Epithelial cell of prostate (primary cell): ENCODE measurements at regions not wholly inside any gene's neighbourhood (a gene's known extent, or its start where the extent isn't known, plus 50 kb on each side); places are given as distances from the start of the nearest gene placed in this dataset.
"Not testable (repeated sequence)": the region's sequence is repeated elsewhere in the genome, so short reads cannot be mapped to it uniquely, and the experiment has no call there.

Source experiments
- DNase-seq: peaks from one replicate; pipeline ENCODE4 v3.0.0-alpha.2; 2011; ENCODE audit warnings: low read depth, low spot score
- H3K27ac ChIP-seq: fragments of 450-650 bp; 2 replicates; pipeline ENCODE4 v1.5.1; 2017; ENCODE audit warnings: mild to moderate bottlenecking

DNA sequence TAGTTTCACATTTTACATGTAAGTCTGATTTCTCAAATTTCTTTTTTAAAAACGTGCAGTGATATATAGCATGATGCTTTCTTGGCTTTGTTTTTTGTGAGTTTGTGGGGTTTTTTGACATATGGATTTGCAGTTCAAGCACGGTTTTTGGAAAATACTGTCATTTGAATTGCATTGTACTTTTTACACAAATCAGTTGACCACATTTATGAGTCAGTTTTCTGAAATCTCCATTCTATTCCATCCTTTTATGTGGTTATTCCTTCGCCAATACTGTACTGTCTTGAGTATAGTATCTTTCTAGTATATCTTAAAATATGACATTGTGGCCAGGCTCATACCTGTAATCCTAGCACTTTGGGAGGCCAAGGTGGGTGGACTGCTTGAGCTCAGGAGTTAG, 890.0 kb upstream of the CITED2 start:
- DNase-seq, result no peak
- no peak overlapping the region for H3K27ac ChIP-seq

DNA sequence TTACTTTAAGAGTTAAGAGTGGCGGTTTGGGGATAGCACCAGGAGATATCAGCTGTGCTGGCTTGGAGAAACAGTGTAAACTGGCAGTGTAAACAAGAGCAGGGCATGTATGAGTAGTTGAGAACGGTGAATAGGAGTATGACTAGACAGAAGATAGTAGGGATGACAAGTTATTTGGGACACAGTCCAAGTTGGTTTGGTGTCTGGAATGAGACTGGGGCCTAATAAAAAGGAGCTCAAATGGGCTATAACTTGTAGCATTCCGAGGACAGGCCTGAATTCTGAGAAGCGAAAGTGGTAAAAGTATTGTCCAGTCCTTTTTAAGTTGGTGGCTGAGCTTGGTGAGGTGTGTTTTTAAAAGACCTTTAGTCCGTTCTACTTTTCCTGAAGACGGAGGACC, 883.9 kb upstream of the CITED2 start:
- DNase-seq, result peak; percentile 20

DNA sequence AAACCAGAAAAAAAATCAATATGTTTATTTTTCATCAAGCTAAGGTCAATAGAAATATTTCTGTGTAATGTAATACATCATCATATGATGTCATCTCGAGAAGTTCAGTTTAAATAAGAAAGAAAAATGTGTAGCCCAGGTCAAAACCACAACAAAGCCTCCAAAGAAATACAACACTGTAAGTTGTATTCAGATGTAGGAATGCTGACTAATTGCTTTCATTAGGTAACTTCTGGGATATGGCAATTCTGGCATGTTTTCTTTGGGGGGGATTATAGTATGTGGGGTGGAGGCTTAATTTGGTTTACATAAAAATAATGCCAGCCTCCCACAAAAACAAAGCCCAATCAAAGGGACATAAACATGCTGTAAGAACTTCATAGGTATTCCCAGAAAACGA, 881.8 kb upstream of the CITED2 start:
- H3K27ac ChIP-seq, result no peak overlapping the region
- no peak for DNase-seq

More for the DNA sequence above, 883.9 kb upstream of the CITED2 start:
- H3K27ac ChIP-seq, result not testable (repeated sequence)

DNA sequence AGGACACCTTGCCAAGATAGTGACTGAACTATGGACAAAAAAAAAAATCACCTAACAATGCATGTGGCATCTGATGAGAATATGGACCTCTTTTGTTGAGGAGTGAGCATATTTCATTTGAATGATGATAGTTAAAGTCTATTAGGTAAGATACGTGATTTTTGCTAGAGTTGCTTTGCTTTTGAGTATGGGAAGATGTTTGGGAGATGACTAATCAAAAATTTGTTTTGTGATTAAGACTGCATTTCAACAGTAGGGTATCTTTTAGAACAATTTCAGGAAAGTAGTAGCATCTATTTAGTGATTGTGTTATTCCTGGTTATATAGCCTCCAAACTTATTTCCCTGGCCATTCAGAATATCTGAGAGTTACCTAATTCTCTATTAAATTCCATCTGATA, 878.6 kb upstream of the CITED2 start:
- no peak for DNase-seq
- H3K27ac ChIP-seq, result no peak overlapping the region

DNA sequence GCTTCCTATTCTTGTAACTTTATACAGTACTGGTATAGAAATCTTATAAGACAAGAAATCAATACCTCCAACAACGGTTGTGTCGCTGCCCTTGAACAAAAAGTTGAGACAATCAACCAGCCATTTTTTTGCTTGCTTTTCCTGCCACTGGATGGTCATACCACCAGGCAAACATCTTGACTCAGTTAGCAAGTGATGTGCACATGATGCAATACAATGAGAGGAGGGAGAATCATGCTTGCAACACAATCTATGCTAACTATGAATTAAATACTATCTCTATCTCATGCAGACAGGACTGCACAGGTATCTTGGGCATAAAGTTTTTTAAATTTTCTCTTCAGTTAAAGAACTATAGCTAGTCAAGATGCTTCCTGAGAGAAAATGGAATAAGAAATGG, 877.7 kb upstream of the CITED2 start:
- no peak for DNase-seq
- H3K27ac ChIP-seq, result no peak overlapping the region

DNA sequence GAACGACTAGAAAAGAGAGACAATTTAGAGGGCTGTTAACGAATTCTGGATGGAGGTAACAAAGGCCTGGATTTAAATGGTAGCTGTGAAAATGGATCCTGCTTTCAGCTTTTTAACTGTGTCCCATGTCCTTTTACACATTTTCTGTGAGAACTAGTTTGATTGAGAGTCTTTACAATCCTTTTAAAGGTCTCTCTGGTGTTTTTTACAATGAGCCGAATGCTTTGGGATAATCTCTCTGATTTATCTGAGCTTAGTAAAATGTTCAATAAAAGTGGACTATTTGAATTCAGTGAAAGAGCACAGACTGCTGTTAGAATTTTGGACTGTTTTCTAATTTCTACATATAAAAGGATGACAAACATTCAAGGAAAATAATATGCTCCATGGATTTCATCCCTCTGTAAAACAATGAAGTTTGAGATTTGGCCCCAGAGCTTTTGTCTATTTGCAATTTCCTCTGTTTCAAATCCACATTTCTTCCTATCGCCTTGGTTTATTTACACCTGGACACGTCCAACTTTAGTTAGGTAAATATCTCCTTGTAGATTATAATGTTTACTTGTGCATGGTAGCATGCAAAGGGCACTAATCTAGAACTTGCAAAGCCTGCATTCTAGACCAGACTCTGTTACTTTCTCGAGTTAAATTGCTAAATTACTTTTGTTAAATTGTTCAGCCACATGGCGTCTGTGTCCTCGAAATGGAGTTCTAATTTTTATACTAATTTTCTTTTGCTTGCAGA, 871.0 kb upstream of the CITED2 start:
- no peak overlapping the region for H3K27ac ChIP-seq
- DNase-seq, result no peak

DNA sequence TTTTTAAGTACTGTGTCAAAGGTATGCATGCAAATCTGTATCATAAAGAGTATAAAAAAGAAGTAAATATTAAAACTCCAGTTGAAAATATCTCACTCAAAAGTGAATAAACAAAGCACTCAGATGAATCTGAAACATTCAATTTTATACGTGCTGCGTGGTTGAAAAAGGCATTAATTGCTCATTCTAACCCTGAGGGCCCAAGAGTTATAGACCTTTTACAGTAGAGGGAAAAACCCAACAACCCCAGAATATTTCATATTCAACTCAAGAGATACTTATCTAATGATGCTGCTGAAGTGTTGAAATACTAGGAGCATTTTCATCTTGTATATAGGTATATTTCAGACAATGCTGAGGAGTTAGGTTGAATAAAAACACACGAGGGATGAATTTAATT, 862.8 kb upstream of the CITED2 start:
- no peak for DNase-seq
- no peak overlapping the region for H3K27ac ChIP-seq

DNA sequence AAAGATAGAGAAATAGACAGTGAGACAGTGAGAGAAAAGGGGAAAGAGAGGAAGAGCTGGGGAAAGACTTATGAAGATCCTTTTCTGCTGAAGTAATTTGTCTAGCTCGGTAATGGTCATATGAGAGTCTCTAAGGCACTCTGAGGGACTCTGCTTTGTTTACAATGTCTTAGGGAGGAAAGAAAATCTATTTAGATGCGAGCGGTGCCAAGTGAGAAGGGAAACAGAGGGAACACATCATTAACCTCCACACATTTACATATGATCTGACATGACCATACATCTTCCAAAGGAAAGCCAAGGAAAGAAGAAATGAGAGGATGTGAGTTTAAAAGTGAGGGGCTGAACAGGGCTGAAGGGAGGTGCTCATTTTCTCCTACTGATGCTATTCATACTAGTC, 862.3 kb upstream of the CITED2 start:
- no peak for DNase-seq
- no peak overlapping the region for H3K27ac ChIP-seq

DNA sequence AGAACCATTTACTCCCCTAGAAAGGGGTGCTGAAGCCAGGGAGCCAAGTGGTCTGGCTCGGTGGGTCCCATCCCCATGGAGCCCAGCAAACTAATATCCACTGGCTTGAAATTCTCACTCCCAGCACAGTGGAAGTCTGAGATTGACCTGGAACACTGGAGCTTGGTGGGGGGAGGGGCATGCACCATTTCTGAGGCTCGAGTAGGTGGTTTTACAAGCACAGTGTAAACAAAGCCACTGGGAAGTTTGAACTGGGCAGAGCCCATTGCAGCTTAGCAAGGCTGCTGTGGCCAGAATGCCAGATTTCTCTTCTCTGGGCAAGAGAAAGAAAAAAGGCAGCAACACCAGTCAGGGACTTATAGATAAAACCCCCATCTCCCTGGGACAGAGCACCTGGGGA, 855.8 kb upstream of the CITED2 start:
- no peak overlapping the region for H3K27ac ChIP-seq
- no peak for DNase-seq

DNA sequence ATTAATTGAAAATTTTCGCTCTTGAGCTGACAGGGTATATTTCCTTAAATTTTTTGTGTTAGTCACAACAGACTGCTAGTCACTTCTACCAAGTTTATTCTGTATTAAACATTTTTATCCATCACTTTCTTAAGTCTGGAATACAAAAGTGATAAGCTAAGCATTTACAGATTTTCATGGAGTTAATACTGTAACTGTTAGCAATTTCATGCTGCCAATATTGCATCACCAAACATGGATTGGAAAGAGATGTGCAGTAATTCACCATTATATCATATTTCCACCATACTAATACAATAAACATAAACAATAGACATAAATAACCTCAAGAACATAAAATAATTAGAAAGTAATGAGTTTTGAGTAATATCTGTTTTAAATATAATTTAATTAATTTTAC, 854.0 kb upstream of the CITED2 start:
- DNase-seq, result no peak
- H3K27ac ChIP-seq, result no peak overlapping the region

DNA sequence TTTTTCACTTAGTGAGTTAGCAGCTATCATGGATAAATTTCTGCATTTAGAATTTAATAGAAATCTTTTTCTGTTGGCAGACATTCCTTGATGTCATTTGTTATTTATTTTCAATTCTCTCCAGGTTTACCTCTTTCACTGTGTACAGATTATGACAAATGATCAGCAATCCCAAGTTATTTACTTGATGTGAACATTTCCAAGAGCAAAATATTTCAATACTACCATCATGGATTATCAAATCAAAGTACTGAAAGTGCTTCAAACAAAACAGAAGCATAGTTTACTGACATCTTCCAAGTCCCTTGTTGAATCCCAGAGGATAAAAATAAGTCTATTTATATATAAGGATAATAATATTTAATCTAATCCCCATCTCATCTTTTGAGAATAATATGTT, 852.2 kb upstream of the CITED2 start:
- H3K27ac ChIP-seq, result no peak overlapping the region

DNA sequence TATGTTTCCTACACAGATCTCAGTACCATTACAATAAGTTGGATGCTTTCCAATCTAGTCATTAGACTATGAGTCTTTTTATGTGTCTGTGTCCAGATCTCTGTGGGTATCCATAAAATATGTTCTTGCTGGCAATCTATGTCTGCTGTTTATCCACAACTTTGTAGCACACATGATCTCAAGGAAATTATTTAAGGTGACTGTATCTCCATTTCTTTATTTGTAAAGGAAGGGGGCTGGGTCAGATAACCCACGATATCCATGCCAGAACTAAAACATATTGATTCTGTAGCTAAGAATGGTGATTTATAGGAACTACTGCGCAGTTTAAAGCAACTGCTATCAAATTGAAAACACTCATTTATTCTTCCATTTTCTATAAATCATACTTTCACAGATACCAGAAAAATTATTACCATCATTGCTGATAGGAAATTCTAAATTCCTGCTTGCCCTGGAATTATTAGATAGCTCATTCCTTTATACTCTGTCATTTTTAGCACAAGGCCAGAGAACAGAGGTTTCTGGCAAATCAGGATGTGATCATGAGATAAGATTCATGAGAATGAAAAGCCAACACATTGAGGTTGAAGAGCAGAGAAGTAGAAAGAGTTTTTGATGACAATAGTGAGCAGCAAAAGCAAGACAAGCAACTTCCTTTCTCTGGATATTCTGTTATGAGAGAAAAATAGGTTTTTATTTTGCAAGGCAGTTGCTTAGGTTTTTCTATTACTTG, 851.4 kb upstream of the CITED2 start:
- DNase-seq, result peak; percentile 8
- no peak overlapping the region for H3K27ac ChIP-seq

More for the DNA sequence above, 852.2 kb upstream of the CITED2 start:
- no peak for DNase-seq

DNA sequence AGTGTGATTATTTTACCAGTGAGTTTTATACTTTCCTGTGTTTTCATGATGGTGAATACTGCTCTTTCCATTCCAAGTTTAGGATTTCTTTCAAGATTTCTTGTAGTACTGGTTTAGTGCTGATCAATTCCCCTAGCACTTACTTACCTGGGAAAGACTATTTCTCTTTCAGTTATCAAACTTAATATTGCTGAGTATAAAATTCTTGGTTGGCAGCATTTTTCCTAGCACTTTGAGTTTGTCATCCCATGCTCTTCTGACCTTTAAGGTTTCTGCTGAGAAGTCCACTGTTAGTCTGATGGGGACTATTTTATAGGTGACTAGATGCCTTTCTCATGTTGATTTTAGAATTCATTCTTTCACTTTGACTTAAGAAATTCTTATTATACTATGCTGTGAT, 842.8 kb upstream of the CITED2 start:
- no peak overlapping the region for H3K27ac ChIP-seq
- DNase-seq, result no peak

DNA sequence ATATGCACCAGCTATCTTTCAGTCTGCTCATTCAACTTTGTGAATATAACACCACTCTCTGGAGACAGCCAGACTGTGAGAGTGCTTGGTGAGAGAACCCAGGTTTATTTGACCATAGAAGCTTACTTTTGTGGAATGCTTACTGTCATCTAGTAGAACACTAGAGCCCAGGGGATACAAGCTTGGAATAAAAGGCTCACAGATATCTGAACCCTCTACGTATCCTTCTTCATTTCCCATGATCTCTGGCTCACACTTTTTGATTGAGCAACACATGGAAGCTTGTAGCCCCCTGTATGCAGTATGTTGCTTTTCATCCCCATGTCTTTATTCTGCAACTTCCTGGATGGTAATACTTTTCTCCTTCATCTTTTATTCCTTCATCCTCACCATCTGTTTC, 835.3 kb upstream of the CITED2 start:
- no peak for DNase-seq
- no peak overlapping the region for H3K27ac ChIP-seq

DNA sequence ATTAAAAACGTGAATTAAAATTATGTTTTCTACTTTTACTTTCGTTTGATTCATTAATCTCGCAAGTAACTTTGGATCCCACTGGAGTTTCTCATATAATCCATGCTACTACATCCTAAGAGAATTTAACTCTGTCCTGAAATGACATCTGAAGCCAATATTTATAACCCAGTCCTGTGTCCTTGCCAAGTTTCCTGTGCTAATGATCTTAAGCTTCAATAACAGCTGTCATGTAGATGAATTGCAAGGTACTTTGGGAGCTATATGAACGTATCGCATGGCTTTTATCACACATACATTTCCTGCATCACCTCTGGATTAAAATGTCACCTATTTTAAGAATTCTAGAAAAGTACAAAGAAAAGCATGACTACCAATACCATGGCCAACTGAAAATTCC, 833.8 kb upstream of the CITED2 start:
- DNase-seq, result no peak
- H3K27ac ChIP-seq, result no peak overlapping the region

DNA sequence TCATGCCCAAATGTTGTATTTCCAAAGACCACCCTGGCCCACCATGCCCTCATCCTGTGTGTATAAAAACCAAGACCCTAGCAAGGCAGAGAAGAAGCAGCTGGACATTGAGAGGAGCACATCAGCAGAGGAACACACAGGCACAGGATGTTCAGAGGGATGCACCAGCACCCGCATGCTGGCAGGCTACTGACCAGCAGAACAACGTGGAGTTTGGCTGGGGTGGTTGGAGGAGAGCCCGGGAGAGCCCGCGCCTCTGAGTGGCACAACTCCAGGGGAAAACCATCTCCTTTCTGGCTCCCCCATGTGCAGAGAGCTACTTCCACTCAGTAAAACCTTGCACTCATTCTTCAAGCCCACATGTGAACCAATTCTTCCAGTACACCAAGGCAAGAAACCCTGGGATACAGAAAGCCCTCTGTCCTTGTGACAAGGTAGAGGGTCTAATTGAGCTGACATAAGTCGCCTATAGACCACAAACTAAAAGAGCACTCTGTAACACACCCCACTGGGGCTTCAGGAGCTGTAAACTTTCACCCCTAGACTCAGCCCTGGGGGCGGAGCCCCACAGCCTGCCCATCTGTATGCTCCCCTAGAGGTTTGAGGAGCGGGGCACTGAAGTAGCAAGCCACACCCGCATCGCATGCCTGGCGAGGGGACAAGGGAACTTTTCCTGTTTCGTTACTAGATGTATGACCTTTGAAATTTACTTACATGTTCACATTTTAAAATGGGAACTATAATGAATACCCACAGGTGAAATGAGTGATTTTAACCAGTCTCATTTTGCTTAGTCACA, 831.5 kb upstream of the CITED2 start:
- DNase-seq, result no peak
- H3K27ac ChIP-seq, result no peak overlapping the region

DNA sequence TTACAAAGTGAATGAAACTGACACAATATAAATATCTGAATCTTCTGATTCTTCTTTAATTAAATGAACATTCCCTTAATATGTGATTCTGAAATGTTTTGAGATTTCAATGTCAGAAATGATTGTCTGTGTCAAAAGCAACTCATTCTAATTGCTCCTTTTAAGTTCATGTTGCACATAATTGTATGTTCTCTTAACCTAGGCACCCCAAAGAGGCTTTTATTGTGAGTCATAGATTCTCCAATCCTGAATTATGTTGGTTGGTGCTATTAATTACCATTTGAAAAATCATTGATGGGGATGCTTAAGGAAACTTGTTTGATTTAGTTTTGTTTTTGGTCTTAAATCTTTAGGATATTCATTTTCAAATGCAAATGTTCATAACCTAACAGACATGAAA, 829.7 kb upstream of the CITED2 start:
- H3K27ac ChIP-seq, result no peak overlapping the region
- no peak for DNase-seq

DNA sequence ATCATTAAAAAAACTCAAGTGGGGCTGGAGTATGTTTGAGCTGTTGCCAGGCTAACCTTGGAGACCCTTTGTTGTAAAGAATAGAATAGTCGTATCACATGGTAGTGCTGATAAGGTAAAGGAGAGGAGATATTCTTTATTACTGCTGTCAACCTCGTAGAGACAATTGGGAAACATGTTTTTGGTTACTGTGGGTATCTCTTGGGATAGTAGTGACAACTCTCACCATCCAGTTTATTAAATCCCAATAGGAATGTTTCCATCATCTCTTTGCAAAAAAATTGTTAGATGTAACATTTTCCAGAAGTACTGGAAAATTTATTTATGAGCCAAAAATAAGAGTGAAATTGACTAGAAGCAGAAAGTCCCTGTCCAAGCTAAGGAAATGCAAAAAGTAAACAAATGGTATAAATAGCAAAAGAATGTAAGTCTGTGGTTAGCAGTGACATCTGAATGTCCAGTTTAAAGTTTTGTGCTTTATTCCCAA, 829.3 kb upstream of the CITED2 start:
- no peak for DNase-seq
- H3K27ac ChIP-seq, result no peak overlapping the region

DNA sequence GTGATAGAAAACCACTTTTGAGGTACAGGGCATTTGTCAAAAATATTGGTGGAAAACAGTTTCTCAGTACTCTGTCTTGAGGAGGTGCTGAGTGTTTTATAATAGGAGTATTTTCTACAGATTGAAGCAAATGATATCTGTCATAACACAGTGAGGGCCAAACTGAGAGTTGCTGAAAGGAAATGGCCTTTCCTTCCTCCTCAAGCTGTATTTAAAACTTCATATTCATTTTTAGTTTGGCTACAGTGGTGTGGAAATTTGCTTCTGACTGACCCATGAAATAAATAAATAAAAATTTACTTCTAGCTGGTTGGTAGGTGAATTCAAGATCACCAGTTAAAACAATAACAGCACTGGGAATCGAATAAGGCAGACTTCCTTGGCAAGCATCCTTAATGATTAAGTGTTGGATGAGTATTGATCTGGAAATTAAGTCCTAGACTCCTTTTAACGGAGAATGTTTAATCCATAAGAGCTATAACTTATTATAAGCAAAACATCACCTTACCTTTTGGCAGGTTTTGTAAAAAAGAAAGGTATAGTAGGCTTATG, 828.6 kb upstream of the CITED2 start:
- DNase-seq, result no peak
- no peak overlapping the region for H3K27ac ChIP-seq

DNA sequence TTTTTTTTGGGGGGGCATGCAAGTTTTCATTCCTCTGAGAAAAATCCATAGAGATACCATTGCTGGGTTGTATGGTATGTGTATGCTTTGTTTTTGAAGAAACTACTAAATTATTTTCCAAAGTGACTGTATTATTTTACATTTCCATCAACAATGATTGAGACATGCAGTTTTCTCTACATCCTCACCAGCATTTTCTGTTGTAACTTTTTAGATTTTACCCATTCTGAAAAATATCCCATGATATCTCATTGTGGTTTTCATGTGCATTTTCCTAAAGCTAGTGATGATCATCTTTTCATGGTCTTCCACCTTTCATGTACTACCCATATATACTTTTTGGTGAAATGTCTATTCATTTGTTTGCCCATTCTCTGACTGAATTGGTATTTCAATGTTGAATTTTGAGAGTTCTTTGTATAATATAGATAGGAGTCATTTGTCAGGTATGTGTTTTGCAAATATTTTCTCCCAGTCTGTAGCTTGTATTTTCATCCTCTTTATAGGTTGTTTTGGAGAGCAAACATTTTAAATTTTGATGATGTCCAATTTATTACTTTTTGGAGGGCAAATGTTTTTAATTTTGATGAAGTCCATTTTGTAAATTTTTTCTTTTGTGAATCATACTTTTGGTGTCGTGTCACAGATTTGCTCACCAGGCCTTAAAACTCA, 827.5 kb upstream of the CITED2 start:
- no peak overlapping the region for H3K27ac ChIP-seq
- no peak for DNase-seq
